Upper lobe of left lung (tissue), 6 donors: ENCODE measurements at regions not wholly inside any gene's neighbourhood (a gene's known extent, or its start where the extent isn't known, plus 50 kb on each side); places are given as distances from the start of the nearest gene placed in this dataset.

ENCODE experiments used
- ATAC-seq, 2 donors: fragments of 200-7000 bp; cut with Tn5 transposase; one replicate each; pipeline ENCODE4 v1.9.1; 2022; ENCODE audit warnings: mild to moderate bottlenecking in 2 of 2, moderate library complexity in 2 of 2; ENCODE audit not compliant: low FRiP score in 2 of 2
- DNase-seq, 2 donors: peaks; one replicate each; pipeline ENCODE4 v3.0.0-alpha.2; 2019 to 2020
- H3K27ac ChIP-seq, 4 donors: fragments of 200-600 bp; sonication (generic); one replicate each; pipeline ENCODE4 v1.5.1; 2016 to 2019
- H3K27me3 ChIP-seq, 4 donors: fragments of 200-600 bp; sonication (generic); one replicate each; pipeline ENCODE4 v1.5.1; 2017 to 2019
- H3K36me3 ChIP-seq, 4 donors: fragments of 200-600 bp; sonication (generic); one replicate each; pipeline ENCODE4 v1.5.1; 2016 to 2019
- H3K4me1 ChIP-seq, 4 donors: fragments of 200-600 bp; sonication (generic); one replicate each; pipeline ENCODE4 v1.5.1; 2018 to 2019
- H3K4me3 ChIP-seq, 4 donors: fragments of 200-600 bp; sonication (generic); one replicate each; pipeline ENCODE4 v1.5.1; 2017 to 2019; ENCODE audit warnings: mild to moderate bottlenecking in 2 of 4, moderate library complexity in 1 of 4
- H3K9me3 ChIP-seq, 4 donors: fragments of 200-600 bp; sonication (generic); one replicate each; pipeline ENCODE4 v1.5.1; 2018 to 2019
- CTCF ChIP-seq, 6 experiments: fragments of 450-650 bp in 4 of 6; fragments of 200-600 bp in 2 of 6; sonication (generic) in 2 of 6; IDR thresholded peaks; one replicate each; pipeline ENCODE4 v1.5.1; 2016 to 2019; ENCODE audit warnings: antibody characterized with exemption in 6 of 6
- EP300 ChIP-seq, 4 donors: sonication (generic); formaldehyde crosslinking; IDR thresholded peaks; one replicate each; pipeline ENCODE4 v1.5.1; 2017; ENCODE audit warnings: antibody characterized with exemption in 4 of 4, control low read depth in 2 of 4
- POLR2A ChIP-seq, 4 donors: fragments of 450-650 bp; IDR thresholded peaks; one replicate each; pipeline ENCODE4 v1.5.1; 2016 to 2017; ENCODE audit warnings: antibody characterized with exemption in 4 of 4, mild to moderate bottlenecking in 2 of 4
- POLR2AphosphoS5 ChIP-seq, 2 donors: sonication (generic); formaldehyde crosslinking; IDR thresholded peaks; one replicate each; pipeline ENCODE4 v1.5.1; 2017; ENCODE audit warnings: antibody characterized with exemption in 2 of 2
- WGBS, 2 donors: methylation state at CpG; one replicate each; pipeline ENCODE4 v1.1.5; 2017 to 2018; 5-methylcytosine and 5-hydroxymethylcytosine counted together
- donor health status: DM: no; HTN: no; CAD: no; lungs with moderate emphysema.
- donor health status: DM: no; HTN: yes; CAD: no; lungs with severe emphysema.

DNA sequence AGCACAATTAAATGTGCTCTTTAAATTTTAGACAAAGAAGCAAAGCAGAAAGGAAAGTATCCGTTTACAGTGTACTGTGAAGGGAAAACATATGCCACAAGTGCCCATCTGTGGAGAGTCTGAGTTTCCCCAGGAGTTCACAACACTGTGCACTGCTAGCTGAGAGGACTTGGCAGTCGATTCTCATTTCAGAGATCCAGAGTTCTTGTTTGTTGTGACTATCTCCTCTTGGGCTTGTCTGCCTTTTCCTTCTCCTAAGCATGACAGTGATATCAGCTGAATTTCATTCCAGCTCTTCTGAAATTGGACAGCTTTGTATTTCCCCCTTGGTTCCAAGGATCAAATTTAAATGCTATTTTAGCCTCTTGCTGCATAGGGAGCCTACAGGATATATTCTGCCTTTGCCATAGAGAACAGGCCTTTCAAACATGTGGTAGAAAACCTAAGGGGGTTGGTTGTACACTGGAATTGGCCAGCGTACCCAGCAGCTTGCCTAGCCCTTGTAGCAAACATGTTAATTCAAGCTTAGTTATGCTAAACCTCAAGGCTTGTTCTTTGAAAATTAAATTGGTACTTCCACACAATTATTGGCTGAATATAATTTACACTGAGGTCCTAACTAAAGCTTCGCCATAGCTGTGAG is 259.2 kb upstream of the NOVA1 start:
- Histone ChIP-seq H3K4me3 (no peak overlapping the region), H3K27me3 (no peaks in the 10 kb centered on the region), H3K27ac (no peak overlapping the region), H3K4me1 (no peaks in the 10 kb centered on the region), H3K36me3 (no peaks in the 10 kb centered on the region), H3K9me3 (no peaks in the 10 kb centered on the region)
- ATAC-seq (peak in 1 of 2 donors; percentile 70), DNase-seq (no peak)
- WGBS, 2 donors, result 68 to 69% methylated on average over 4 of the region's 4 CpGs
- TF ChIP-seq POLR2A (IDR thresholded peaks at IDR 0.05), result no peak
- no peak for TF ChIP-seq EP300 (IDR thresholded peaks at IDR 0.05)
- TF ChIP-seq POLR2AphosphoS5 (IDR thresholded peaks at IDR 0.05), result no peak
- no peak for TF ChIP-seq CTCF (IDR thresholded peaks at IDR 0.05)

DNA sequence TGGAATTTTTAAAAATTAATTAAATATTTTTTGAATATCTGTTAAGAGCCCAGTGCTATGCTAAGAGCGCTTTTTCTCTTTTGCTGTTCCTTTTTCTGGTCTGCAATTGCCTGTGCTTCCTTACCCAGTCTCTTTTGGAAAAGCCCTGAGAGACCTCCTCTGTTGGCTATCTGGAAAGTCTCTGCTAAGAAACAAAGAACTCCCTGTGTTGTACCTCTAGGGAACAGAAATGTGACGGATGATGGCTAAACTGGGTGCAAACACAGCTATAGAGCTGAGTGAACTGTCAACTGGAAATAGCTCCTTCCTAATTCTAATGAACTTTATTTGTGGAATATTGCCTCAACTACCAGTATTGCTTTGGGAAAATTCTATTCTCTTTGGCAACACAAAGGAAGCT is 261.6 kb upstream of the NOVA1 start:
- H3K9me3 ChIP-seq, result no peaks in the 10 kb centered on the region
- WGBS, 2 donors, result 73 to 90% methylated on average over 2 of the region's 2 CpGs
- no peak for TF ChIP-seq POLR2A (IDR thresholded peaks at IDR 0.05)
- no peak for TF ChIP-seq EP300 (IDR thresholded peaks at IDR 0.05)
- no peak for TF ChIP-seq CTCF (IDR thresholded peaks at IDR 0.05)
- TF ChIP-seq POLR2AphosphoS5 (IDR thresholded peaks at IDR 0.05), result no peak
- no peak for DNase-seq
- ATAC-seq, result no peak
- H3K36me3 ChIP-seq, result no peaks in the 10 kb centered on the region
- no peak overlapping the region for H3K4me3 ChIP-seq
- H3K4me1 ChIP-seq, result no peaks in the 10 kb centered on the region
- H3K27ac ChIP-seq, result no peak overlapping the region
- H3K27me3 ChIP-seq, result no peaks in the 10 kb centered on the region

- ATAC-seq, result no peak
- Histone ChIP-seq H3K27ac (no peak overlapping the region), H3K9me3 (no peaks in the 10 kb centered on the region), H3K4me1 (no peaks in the 10 kb centered on the region), H3K36me3 (no peaks in the 10 kb centered on the region), H3K27me3 (no peaks in the 10 kb centered on the region), H3K4me3 (no peak overlapping the region)
- no peak for DNase-seq
- no peak for TF ChIP-seq POLR2AphosphoS5 (IDR thresholded peaks at IDR 0.05)
- 77 to 83% methylated on average over 3 of the region's 3 CpGs for WGBS, 2 donors
Observed at GRCh38 chr14:26860111-26860510, 262.3 kb upstream of the NOVA1 start.

DNA sequence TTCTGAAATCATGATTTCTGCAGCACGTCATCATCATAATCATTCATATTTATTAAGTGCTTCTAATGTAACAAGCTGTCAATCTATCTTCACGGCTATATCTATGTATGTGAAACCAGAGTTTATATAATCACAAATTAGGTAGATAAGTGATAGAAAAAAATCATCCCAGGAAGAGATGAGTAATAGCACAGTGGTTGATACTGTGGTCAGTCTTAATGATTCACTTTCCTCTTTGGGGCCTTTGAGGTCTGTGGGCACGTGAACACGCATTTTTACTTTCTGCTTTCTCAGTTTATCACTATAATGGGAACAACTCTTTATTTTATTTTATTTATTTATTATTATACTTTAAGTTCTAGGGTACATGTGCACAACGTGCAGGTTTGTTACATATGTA is 265.9 kb upstream of the NOVA1 start:
- ATAC-seq (no peak), DNase-seq (no peak)
- H3K36me3 ChIP-seq, result no peaks in the 10 kb centered on the region
- no peaks in the 10 kb centered on the region for H3K27me3 ChIP-seq
- H3K4me3 ChIP-seq, result no peak overlapping the region
- H3K4me1 ChIP-seq, result no peaks in the 10 kb centered on the region
- no peaks in the 10 kb centered on the region for H3K9me3 ChIP-seq
- WGBS, 2 donors, result 73 to 82% methylated on average over 5 of the region's 5 CpGs
- TF ChIP-seq POLR2A (IDR thresholded peaks at IDR 0.05) (no peak), POLR2AphosphoS5 (IDR thresholded peaks at IDR 0.05) (no peak), EP300 (IDR thresholded peaks at IDR 0.05) (no peak), CTCF (IDR thresholded peaks at IDR 0.05) (no peak)
- no peak overlapping the region for H3K27ac ChIP-seq

GRCh38 chr14:26866721-26867120 is 268.9 kb upstream of the NOVA1 start:
- 18 to 31% methylated on average over 1 of the region's 1 CpG for WGBS, 2 donors
- ATAC-seq (no peak), DNase-seq (no peak)
- no peaks in the 10 kb centered on the region for H3K4me1 ChIP-seq
- TF ChIP-seq POLR2AphosphoS5 (IDR thresholded peaks at IDR 0.05), result no peak
- TF ChIP-seq CTCF (IDR thresholded peaks at IDR 0.05), result no peak
- no peak for TF ChIP-seq EP300 (IDR thresholded peaks at IDR 0.05)
- no peak for TF ChIP-seq POLR2A (IDR thresholded peaks at IDR 0.05)
- H3K9me3 ChIP-seq, result no peaks in the 10 kb centered on the region
- no peak overlapping the region for H3K4me3 ChIP-seq
- H3K36me3 ChIP-seq, result no peaks in the 10 kb centered on the region
- no peaks in the 10 kb centered on the region for H3K27me3 ChIP-seq
- H3K27ac ChIP-seq, result no peak overlapping the region
